Smooth muscle cell (in vitro differentiated cells): ENCODE measurements at regions not wholly inside any gene's neighbourhood (a gene's known extent, or its start where the extent isn't known, plus 50 kb on each side); places are given as distances from the start of the nearest gene placed in this dataset.

ENCODE experiments used
- DNase-seq: peaks from one replicate; lab custom pipeline; 2025; ENCODE audit not compliant: unreplicated experiment; lab: John Stamatoyannopoulos, UW
- H2AFZ ChIP-seq: fragments of 200-600 bp; sonication (generic); 2 replicates; pipeline ENCODE4 v1.6.0; 2016; ENCODE audit warnings: antibody characterized with exemption, low read depth, mild to moderate bottlenecking
- H3F3A ChIP-seq: fragments of 200-600 bp; sonication (generic); 2 replicates; pipeline ENCODE4 v1.6.0; 2017; ENCODE audit warnings: antibody characterized with exemption, low read depth
- H3K27ac ChIP-seq: fragments of 200-600 bp; sonication (generic); 2 replicates; pipeline ENCODE4 v1.5.1; 2016; ENCODE audit warnings: low read depth, mild to moderate bottlenecking
- H3K27me3 ChIP-seq: fragments of 200-600 bp; sonication (generic); 2 replicates; pipeline ENCODE4 v1.6.1; 2016; ENCODE audit warnings: low read depth, mild to moderate bottlenecking
- H3K36me3 ChIP-seq: fragments of 200-600 bp; sonication (generic); 2 replicates; pipeline ENCODE4 v1.5.1; 2016; ENCODE audit warnings: low read depth
- H3K4me1 ChIP-seq: fragments of 200-600 bp; sonication (generic); 2 replicates; pipeline ENCODE4 v1.5.1; 2016; ENCODE audit warnings: low read depth
- H3K4me2 ChIP-seq: fragments of 200-600 bp; sonication (generic); 2 replicates; pipeline ENCODE4 v1.6.0; 2016; ENCODE audit warnings: mild to moderate bottlenecking
- H3K4me3 ChIP-seq: fragments of 200-600 bp; sonication (generic); 2 replicates; pipeline ENCODE4 v1.5.1; 2016; ENCODE audit warnings: mild to moderate bottlenecking
- H3K79me2 ChIP-seq: fragments of 200-600 bp; sonication (generic); 2 replicates; pipeline ENCODE4 v1.6.0; 2016; ENCODE audit warnings: low read depth, mild to moderate bottlenecking
- H3K9ac ChIP-seq: fragments of 200-600 bp; sonication (generic); 2 replicates; pipeline ENCODE4 v1.6.0; 2016; ENCODE audit warnings: low read depth
- H3K9me3 ChIP-seq: fragments of 200-600 bp; sonication (generic); replicated peaks from 2 replicates; pipeline ENCODE4 v1.5.1; 2016; ENCODE audit warnings: low read depth
- H4K20me1 ChIP-seq: fragments of 200-600 bp; sonication (generic); 2 replicates; pipeline ENCODE4 v1.6.0; 2016; ENCODE audit warnings: low read depth
- CTCF ChIP-seq: fragments of 200-600 bp; sonication (generic); IDR thresholded peaks from 2 replicates; pipeline ENCODE4 v1.5.1; 2017; ENCODE audit warnings: borderline replicate concordance, mild to moderate bottlenecking, antibody characterized with exemption; ENCODE audit not compliant: insufficient read depth, poor library complexity, severe bottlenecking
- WGBS: methylation state at CpG from one replicate; pipeline ENCODE4 v1.1.7; 2016; ENCODE audit warnings: low lambda C conversion rate; 5-methylcytosine and 5-hydroxymethylcytosine counted together

DNA sequence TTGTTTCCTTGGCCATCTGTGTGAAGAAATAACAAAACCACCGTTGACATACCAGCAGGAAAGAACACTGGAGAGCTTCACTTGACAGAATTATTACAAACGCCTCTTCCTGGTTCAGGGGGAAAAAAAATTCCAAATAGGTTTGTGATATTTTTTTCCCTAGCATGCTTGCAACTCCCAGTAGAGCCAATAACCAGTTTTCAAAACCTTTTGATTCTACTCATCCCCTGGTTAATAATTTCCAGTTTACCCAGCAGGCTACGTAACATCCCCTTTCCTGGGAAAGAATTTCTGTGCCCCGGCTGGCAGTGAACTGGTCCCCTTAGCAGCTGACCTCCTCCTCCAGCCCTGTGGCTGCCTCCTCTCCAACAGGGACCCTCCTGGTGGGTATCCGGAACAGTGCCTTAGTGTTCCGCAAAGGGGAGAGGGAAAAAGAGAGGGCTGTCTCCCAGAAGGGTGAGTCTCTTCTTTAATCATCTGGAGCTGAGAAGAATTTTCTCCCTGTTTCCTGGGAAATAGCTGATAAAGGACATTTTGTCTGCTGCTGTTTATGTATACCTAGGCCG is 72.8 kb upstream of the BOD1 start:
- Histone ChIP-seq H3K79me2 (no peaks in the 10 kb centered on the region), H4K20me1 (no peaks in the 10 kb centered on the region), H3K4me3 (no peak overlapping the region), H3K4me1 (no peaks in the 10 kb centered on the region), H2AFZ (peak overlapping the region; percentile 94), H3F3A (no peaks in the 10 kb centered on the region), H3K36me3 (no peaks in the 10 kb centered on the region), H3K9ac (no peak overlapping the region), H3K27me3 (no peaks in the 10 kb centered on the region), H3K27ac (peak overlapping the region; percentile 19), H3K4me2 (no peak overlapping the region), H3K9me3 (no peaks in the 10 kb centered on the region)
- no peak for TF ChIP-seq CTCF
- no peak for DNase-seq
- 64% methylated on average over 7 of the region's 7 CpGs for WGBS

- peak overlapping the region; percentile 94 for H2AFZ ChIP-seq
- H3K4me1 ChIP-seq, result no peaks in the 10 kb centered on the region
- no peak overlapping the region for H3K27ac ChIP-seq
- no peak overlapping the region for H3K4me2 ChIP-seq
- H3K36me3 ChIP-seq, result no peaks in the 10 kb centered on the region
- H3K27me3 ChIP-seq, result no peaks in the 10 kb centered on the region
- no peaks in the 10 kb centered on the region for H3F3A ChIP-seq
- no peak overlapping the region for H3K4me3 ChIP-seq
- no peak for DNase-seq
- no peaks in the 10 kb centered on the region for H3K9me3 ChIP-seq
- no peaks in the 10 kb centered on the region for H4K20me1 ChIP-seq
- no peaks in the 10 kb centered on the region for H3K79me2 ChIP-seq
- TF ChIP-seq CTCF, result no peak
- WGBS, result 86% methylated on average over 12 of the region's 12 CpGs
- H3K9ac ChIP-seq, result no peak overlapping the region
Observed at GRCh38 chr5:173689737-173690360, 73.4 kb upstream of the BOD1 start.

DNA sequence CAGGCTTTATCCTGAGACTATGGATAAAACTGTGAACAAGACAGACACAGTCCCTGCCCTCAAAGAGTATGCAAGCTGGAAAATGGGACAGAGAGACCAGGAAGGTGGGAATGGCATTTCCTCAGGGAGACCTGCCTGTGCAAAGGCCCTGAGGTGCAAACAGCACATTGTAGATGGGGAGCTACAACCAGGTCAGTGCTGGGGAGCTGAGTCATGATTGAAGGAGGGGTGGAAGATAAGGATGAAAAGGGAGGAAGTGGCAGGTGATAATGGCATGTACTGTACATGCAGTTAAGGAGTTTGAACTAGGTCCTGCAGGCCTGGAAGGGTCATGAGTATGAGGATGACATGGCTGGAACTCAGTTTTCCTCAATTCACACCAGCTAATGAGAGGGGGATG is 75.5 kb upstream of the BOD1 start:
- no peaks in the 10 kb centered on the region for H3K9me3 ChIP-seq
- no peaks in the 10 kb centered on the region for H3F3A ChIP-seq
- no peaks in the 10 kb centered on the region for H3K79me2 ChIP-seq
- no peak overlapping the region for H3K9ac ChIP-seq
- H3K27ac ChIP-seq, result no peak overlapping the region
- no peak overlapping the region for H3K4me2 ChIP-seq
- no peaks in the 10 kb centered on the region for H4K20me1 ChIP-seq
- H3K4me3 ChIP-seq, result no peak overlapping the region
- no peak for DNase-seq
- no peak overlapping the region for H2AFZ ChIP-seq
- H3K4me1 ChIP-seq, result no peaks in the 10 kb centered on the region
- H3K27me3 ChIP-seq, result no peaks in the 10 kb centered on the region
- no peak for TF ChIP-seq CTCF
- no peaks in the 10 kb centered on the region for H3K36me3 ChIP-seq

DNA sequence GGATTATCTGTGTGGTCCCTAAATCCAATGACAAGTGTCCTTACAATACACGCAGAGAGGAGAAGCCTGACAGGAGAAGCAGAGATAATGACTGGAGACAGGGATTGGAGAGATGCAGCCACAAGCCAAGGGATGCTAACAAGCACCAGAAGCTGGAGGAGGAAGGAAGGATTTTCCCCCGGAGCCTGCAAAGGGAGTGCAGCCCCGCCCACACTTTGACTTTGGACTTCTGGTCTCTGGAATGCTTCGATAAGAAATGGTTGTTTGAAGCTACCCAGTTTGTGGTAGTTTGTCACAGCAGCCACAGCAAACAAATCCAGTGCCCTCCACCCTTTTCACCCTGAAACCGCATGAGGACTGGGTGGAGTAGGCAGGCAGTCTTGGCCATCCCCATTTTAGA is 77.2 kb upstream of the BOD1 start:
- no peaks in the 10 kb centered on the region for H3F3A ChIP-seq
- no peaks in the 10 kb centered on the region for H3K4me1 ChIP-seq
- no peaks in the 10 kb centered on the region for H3K27me3 ChIP-seq
- 79% methylated on average over 5 of the region's 5 CpGs for WGBS
- H3K4me2 ChIP-seq, result no peak overlapping the region
- no peak for TF ChIP-seq CTCF
- H4K20me1 ChIP-seq, result no peaks in the 10 kb centered on the region
- H2AFZ ChIP-seq, result no peak overlapping the region
- no peak overlapping the region for H3K9ac ChIP-seq
- no peaks in the 10 kb centered on the region for H3K9me3 ChIP-seq
- H3K79me2 ChIP-seq, result no peaks in the 10 kb centered on the region
- no peak overlapping the region for H3K4me3 ChIP-seq
- no peak overlapping the region for H3K27ac ChIP-seq
- H3K36me3 ChIP-seq, result no peaks in the 10 kb centered on the region
- no peak for DNase-seq
